ENCODE measurements at regions not wholly inside any gene's neighbourhood (a gene's known extent, or its start where the extent isn't known, plus 50 kb on each side); places are given as distances from the start of the nearest gene placed in this dataset.

DNA sequence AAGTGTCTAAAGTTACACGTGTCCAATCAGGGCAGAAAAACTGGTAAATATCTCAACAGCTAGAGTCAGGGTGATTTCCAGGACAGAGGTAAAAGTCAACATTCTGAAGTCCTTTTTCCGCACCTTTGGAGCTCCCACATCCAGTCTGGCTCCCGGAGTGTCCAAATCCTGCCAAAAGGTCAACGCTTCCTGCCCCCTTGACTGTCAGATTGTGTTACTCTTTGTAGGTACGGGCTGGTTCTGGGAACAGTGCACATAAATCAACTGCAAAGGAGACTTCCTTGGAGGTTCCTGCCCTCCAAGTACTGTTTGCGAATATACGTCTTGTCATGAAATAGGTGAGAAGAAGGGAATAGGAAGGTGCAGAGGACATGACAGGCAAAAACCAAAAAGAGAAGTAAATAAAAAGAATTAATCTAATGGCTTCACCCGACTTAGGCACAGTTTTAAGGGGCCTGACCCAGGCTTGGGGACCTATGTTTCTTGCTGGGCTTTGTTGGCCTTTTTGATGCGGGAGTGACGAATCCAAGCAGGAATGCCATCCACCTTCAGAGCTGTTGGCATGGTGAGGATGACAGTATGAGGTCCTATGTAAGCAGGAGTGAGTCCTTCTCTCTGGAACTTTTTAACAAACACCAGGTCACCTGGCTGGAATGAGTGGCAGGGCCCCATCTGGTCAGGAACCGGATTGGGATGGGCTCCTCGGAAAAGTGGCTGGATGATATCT is 155.4 kb downstream of the TRIM27 start:
- WGBS (ENCODE audit: low lambda C conversion rate, missing lambda C conversion rate), result 58% methylated on average over 12 of the region's 12 CpGs
- Histone ChIP-seq H3K4me1 (ENCODE audit: insufficient read depth) (peaks cover 13% of the 10 kb centered on the region), H3K9me3 (ENCODE audit: low read depth) (no peaks in the 10 kb centered on the region), H3K27ac (no peak overlapping the region), H3K27me3 (peaks cover 100% of the 10 kb centered on the region), H3K36me3 (replicated peaks; ENCODE audit: insufficient read depth, low read depth) (no peaks in the 10 kb centered on the region), H3K79me2 (no peaks in the 10 kb centered on the region), H2AFZ (no peak overlapping the region), H3K9me2 (replicated peaks; ENCODE audit: insufficient read depth) (no peaks in the 10 kb centered on the region), H4K20me1 (ENCODE audit: insufficient read depth, poor library complexity, severe bottlenecking) (no peaks in the 10 kb centered on the region), H3K4me3 (no peak overlapping the region), H3K4me2 (no peak overlapping the region)
- DNase-seq (ENCODE audit: low spot score), result no peak
- no peak for TF ChIP-seq EZH2 (IDR thresholded peaks at IDR 0.05; ENCODE audit: borderline replicate concordance)

DNA sequence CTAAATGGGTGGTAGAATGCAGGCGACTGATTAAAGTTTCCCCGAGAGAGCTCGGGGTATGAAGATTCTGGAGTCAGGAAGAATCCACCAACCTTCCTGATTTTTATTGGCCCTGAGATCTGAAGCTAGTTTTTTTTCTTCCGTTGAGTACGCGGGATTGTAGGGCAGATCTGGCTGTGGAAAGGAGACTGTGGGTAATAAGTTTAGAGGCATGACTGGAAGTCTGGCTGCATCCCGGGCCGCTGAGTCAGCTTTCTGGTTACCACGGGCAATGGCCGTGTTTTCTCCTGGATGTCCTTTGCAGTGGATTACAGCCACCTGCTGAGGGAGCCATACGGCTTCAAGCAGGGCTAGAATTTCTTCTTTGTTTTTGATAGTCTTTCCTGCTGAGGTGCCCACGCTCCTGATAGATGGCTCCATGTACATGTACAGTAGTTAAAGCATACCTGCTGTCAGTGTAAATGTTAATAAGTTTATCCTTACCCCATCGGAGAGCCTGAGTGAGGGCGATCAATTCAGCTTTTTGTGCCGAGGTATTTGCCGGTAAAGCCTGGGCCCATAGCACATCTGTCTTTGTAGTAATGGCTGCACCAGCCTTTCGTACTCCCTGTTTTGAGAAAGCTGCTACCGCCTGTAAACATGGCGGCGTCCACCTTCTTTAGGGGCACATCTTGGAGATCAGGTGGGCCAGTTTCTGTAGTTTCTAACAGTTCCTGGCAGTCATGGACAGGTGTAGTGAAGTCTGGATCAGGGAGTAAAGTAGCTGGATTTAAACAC is 154.0 kb downstream of the TRIM27 start:
- DNase-seq (ENCODE audit: low spot score), result peak; percentile 58
- TF ChIP-seq, protein P1, sequence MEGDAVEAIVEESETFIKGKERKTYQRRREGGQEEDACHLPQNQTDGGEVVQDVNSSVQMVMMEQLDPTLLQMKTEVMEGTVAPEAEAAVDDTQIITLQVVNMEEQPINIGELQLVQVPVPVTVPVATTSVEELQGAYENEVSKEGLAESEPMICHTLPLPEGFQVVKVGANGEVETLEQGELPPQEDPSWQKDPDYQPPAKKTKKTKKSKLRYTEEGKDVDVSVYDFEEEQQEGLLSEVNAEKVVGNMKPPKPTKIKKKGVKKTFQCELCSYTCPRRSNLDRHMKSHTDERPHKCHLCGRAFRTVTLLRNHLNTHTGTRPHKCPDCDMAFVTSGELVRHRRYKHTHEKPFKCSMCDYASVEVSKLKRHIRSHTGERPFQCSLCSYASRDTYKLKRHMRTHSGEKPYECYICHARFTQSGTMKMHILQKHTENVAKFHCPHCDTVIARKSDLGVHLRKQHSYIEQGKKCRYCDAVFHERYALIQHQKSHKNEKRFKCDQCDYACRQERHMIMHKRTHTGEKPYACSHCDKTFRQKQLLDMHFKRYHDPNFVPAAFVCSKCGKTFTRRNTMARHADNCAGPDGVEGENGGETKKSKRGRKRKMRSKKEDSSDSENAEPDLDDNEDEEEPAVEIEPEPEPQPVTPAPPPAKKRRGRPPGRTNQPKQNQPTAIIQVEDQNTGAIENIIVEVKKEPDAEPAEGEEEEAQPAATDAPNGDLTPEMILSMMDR (IDR thresholded peaks at IDR 0.05; ENCODE audit: poor library complexity), result peak; percentile 29
- peak; percentile 63 for TF ChIP-seq EZH2 (IDR thresholded peaks at IDR 0.05; ENCODE audit: borderline replicate concordance)
- TF ChIP-seq EZH2phosphoT487 (IDR thresholded peaks at IDR 0.05; ENCODE audit: low read depth, severe bottlenecking, unreplicated experiment), result no peak
- H3K9me2 ChIP-seq (replicated peaks; ENCODE audit: insufficient read depth), result no peaks in the 10 kb centered on the region
- no peaks in the 10 kb centered on the region for H4K20me1 ChIP-seq (ENCODE audit: insufficient read depth, poor library complexity, severe bottlenecking)
- H3K4me1 ChIP-seq (ENCODE audit: insufficient read depth), result peaks cover 13% of the 10 kb centered on the region
- H3K36me3 ChIP-seq (replicated peaks; ENCODE audit: insufficient read depth, low read depth), result no peaks in the 10 kb centered on the region
- no peak overlapping the region for H3K4me3 ChIP-seq
- 14% methylated on average over 20 of the region's 20 CpGs for WGBS (ENCODE audit: low lambda C conversion rate, missing lambda C conversion rate)
- no peaks in the 10 kb centered on the region for H3K79me2 ChIP-seq
- H3K9me3 ChIP-seq (ENCODE audit: low read depth), result no peaks in the 10 kb centered on the region
- H3K27ac ChIP-seq, result no peak overlapping the region
- no peak overlapping the region for H2AFZ ChIP-seq
- no peak overlapping the region for H3K4me2 ChIP-seq
- peaks cover 100% of the 10 kb centered on the region for H3K27me3 ChIP-seq

DNA sequence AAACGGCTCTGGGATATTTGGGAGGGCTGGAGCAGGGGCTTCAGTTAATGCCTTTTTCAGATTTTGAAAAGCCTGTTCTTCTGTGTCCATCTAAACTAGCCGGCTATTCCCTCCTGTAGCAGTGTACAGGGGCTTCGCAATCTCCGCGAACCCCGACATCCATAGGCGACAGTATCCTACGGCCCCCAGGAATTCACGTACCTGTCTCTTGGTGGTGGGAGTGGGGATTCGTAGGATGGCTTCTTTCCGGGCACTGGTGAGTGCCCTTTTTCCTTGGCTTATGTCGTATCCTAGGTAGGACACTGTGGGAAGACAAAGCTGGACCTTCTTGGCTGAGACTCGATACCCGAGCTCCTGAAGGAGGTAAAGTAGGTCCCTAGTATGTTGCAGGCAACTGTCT is 153.1 kb downstream of the TRIM27 start:
- TF ChIP-seq EZH2phosphoT487 (IDR thresholded peaks at IDR 0.05; ENCODE audit: low read depth, severe bottlenecking, unreplicated experiment) (no peak), EZH2 (IDR thresholded peaks at IDR 0.05; ENCODE audit: borderline replicate concordance) (no peak)
- TF ChIP-seq, protein P1 (IDR thresholded peaks at IDR 0.05; ENCODE audit: poor library complexity), result no peak
- Histone ChIP-seq H3K79me2 (no peaks in the 10 kb centered on the region), H3K9me2 (replicated peaks; ENCODE audit: insufficient read depth) (no peaks in the 10 kb centered on the region), H4K20me1 (ENCODE audit: insufficient read depth, poor library complexity, severe bottlenecking) (no peaks in the 10 kb centered on the region), H3K9me3 (ENCODE audit: low read depth) (no peaks in the 10 kb centered on the region), H3K4me1 (ENCODE audit: insufficient read depth) (peaks cover 10% of the 10 kb centered on the region), H3K4me2 (no peak overlapping the region), H3K27ac (no peak overlapping the region), H3K36me3 (replicated peaks; ENCODE audit: insufficient read depth, low read depth) (no peaks in the 10 kb centered on the region), H2AFZ (no peak overlapping the region), H3K27me3 (peaks cover 100% of the 10 kb centered on the region), H3K4me3 (no peak overlapping the region)
- DNase-seq (ENCODE audit: low spot score), result no peak
- WGBS (ENCODE audit: low lambda C conversion rate, missing lambda C conversion rate), result 50% methylated on average over 14 of the region's 14 CpGs

Data from hepatocyte (in vitro differentiated cells).